HCT116 (cell line): ENCODE measurements at regions not wholly inside any gene's neighbourhood (a gene's known extent, or its start where the extent isn't known, plus 50 kb on each side); places are given as distances from the start of the nearest gene placed in this dataset.

Source experiments
- ATAC-seq: fragments of 200-7000 bp; cut with Tn5 transposase; 2 replicates; pipeline ENCODE4 v1.9.1; 2020; ENCODE audit warnings: mild to moderate bottlenecking, moderate library complexity
- BruUV-seq: library from RNA; stranded (reverse); fragments of 400-500 nt; replicated peaks from 2 replicates; lab custom pipeline; 2021; lab: Mats Ljungman, UMichigan
- CTCF ChIA-PET: fragments of 300-600 bp; sonication (Branson Sonifier 250); formaldehyde crosslinking; loops from one replicate; lab custom pipeline; 2021; ENCODE audit warnings: antibody characterized with exemption; lab: Charles Lee
- POLR2A ChIA-PET: fragments of 300-600, 350-600 bp; sonication (Branson Sonifier 250); formaldehyde crosslinking; loops from one replicate; lab custom pipeline; 2021; ENCODE audit warnings: antibody characterized with exemption; lab: Charles Lee
- RAD21 ChIA-PET, 2 experiments: fragments of 300-600 bp; sonication (Branson Sonifier 250); formaldehyde crosslinking; loops; one replicate each; lab custom pipeline; 2023; ENCODE audit warnings: low total read pairs in 2 of 2; ENCODE audit not compliant: uncharacterized antibody in 2 of 2, unreplicated experiment in 2 of 2, low non-redundant PET in 1 of 2; lab: Charles Lee
- DNase-seq: peaks from one replicate; pipeline ENCODE4 v3.0.0-alpha.2; 2010; ENCODE audit warnings: low read depth, low spot score
- H2AFZ ChIP-seq: fragments of 200-600 bp; shearing (Covaris generic), sonication (generic); 2 replicates; pipeline ENCODE4 v1.6.1; 2017; ENCODE audit warnings: low read depth, mixed run types, mixed read lengths, antibody characterized with exemption, low read length; ENCODE audit not compliant: poor library complexity, severe bottlenecking
- H3K27ac ChIP-seq: 2 replicates; pipeline ENCODE4 v1.5.1; 2012; ENCODE audit warnings: low read depth, low read length
- H3K27me3 ChIP-seq: fragments of 200-600 bp; sonication (generic); 2 replicates; pipeline ENCODE4 v1.6.1; 2016; ENCODE audit warnings: mixed run types, low read length, mixed read lengths; ENCODE audit not compliant: insufficient read depth
- H3K36me3 ChIP-seq, 2 experiments: fragments of 200-500 bp in 1 of 2; fragments of 200-600 bp in 1 of 2; sonication (Bioruptor generic) in 1 of 2; sonication (generic) in 1 of 2; 2 replicates each; pipeline versions ENCODE4 v1.5.1 to v1.6.1; 2014 to 2016; ENCODE audit warnings: low read length in 2 of 2, inconsistent platforms in 1 of 2, mixed read lengths in 1 of 2, mixed run types in 1 of 2; ENCODE audit not compliant: insufficient read depth in 2 of 2, control insufficient read depth in 1 of 2
- H3K4me1 ChIP-seq, 2 experiments: fragments of 200-600 bp in 1 of 2; sonication (generic) in 1 of 2; 2 replicates each; pipeline versions ENCODE4 v1.5.1 to v1.6.1; 2012 to 2017; ENCODE audit warnings: low read length in 2 of 2, inconsistent platforms in 1 of 2, mild to moderate bottlenecking in 1 of 2, mixed read lengths in 1 of 2, mixed run types in 1 of 2, moderate library complexity in 1 of 2; ENCODE audit not compliant: insufficient read depth in 2 of 2, control insufficient read depth in 1 of 2
- H3K4me2 ChIP-seq: fragments of 200-600 bp; sonication (generic); 2 replicates; pipeline ENCODE4 v1.6.1; 2017; ENCODE audit warnings: mixed run types, low read length, mixed read lengths
- H3K4me3 ChIP-seq, 2 experiments: fragments of 200-600 bp in 1 of 2; sonication (generic) in 1 of 2; replicated peaks in 1 of 2; 2 replicates each; pipeline ENCODE4 v1.5.1; 2011 to 2016; ENCODE audit warnings: low read length in 2 of 2, control low read depth in 1 of 2, low read depth in 1 of 2, mild to moderate bottlenecking in 1 of 2, mixed read lengths in 1 of 2, mixed run types in 1 of 2
- H3K79me2 ChIP-seq: fragments of 200-600 bp; sonication (generic); 2 replicates; pipeline ENCODE4 v1.6.1; 2017; ENCODE audit warnings: mild to moderate bottlenecking, mixed run types, low read length, moderate library complexity, mixed read lengths; ENCODE audit not compliant: insufficient read depth
- H3K9ac ChIP-seq: fragments of 200-600 bp; sonication (generic); 2 replicates; pipeline ENCODE4 v1.6.1; 2016; ENCODE audit warnings: low read length, mixed read lengths
- H3K9me2 ChIP-seq: fragments of 200-600 bp; sonication (generic), shearing (Covaris generic); 2 replicates; pipeline ENCODE4 v1.6.1; 2017; ENCODE audit warnings: mixed run types, mild to moderate bottlenecking, moderate library complexity; ENCODE audit not compliant: insufficient read depth
- H3K9me3 ChIP-seq, 2 experiments: fragments of 200-500 bp in 1 of 2; fragments of 200-600 bp in 1 of 2; sonication (Bioruptor generic) in 1 of 2; sonication (generic) in 1 of 2; 2 replicates each; pipeline ENCODE4 v1.6.1; 2014 to 2017; ENCODE audit warnings: low read length in 2 of 2, mixed read lengths in 2 of 2, inconsistent platforms in 1 of 2, low read depth in 1 of 2, mild to moderate bottlenecking in 1 of 2, mixed run types in 1 of 2, moderate library complexity in 1 of 2; ENCODE audit not compliant: control insufficient read depth in 1 of 2, insufficient read depth in 1 of 2
- H4K20me1 ChIP-seq: fragments of 200-600 bp; sonication (generic), shearing (Covaris generic); 2 replicates; pipeline ENCODE4 v1.6.1; 2017; ENCODE audit warnings: mixed run types, mild to moderate bottlenecking, moderate library complexity; ENCODE audit not compliant: insufficient read depth
- CEBPB ChIP-seq: IDR thresholded peaks from 2 replicates; pipeline ENCODE4 v1.6.1; 2012; ENCODE audit warnings: low read depth
- EZH2phosphoT487 ChIP-seq: fragments of 200-600 bp; IDR thresholded peaks from 2 replicates; pipeline ENCODE4 v1.6.1; 2018; ENCODE audit warnings: antibody characterized with exemption, borderline replicate concordance
- POLR2A ChIP-seq: IDR thresholded peaks from 2 replicates; pipeline ENCODE4 v1.7.0; 2011; ENCODE audit warnings: borderline replicate concordance; ENCODE audit not compliant: insufficient read depth, insufficient read length; ENCODE audit errors: extremely low read depth
- RAD21 ChIP-seq: IDR thresholded peaks from 2 replicates; pipeline ENCODE4 v1.6.1; 2012; ENCODE audit warnings: low read depth, mild to moderate bottlenecking
- SRF ChIP-seq: IDR thresholded peaks from 2 replicates; pipeline ENCODE4 v1.6.1; 2012; ENCODE audit warnings: low read depth
- YY1 ChIP-seq: IDR thresholded peaks from 2 replicates; pipeline ENCODE4 v1.6.1; 2011; ENCODE audit warnings: low read length, low read depth, moderate library complexity, mild to moderate bottlenecking; ENCODE audit not compliant: insufficient replicate concordance; ENCODE audit errors: extremely low read depth
- ZFX ChIP-seq: fragments of 450-650 bp; IDR thresholded peaks from 2 replicates; pipeline ENCODE4 v1.6.1; 2017
- ZNF274 ChIP-seq: fragments of 200-500 bp; sonication (Bioruptor generic); IDR thresholded peaks from 2 replicates; pipeline ENCODE4 v1.6.1; 2014; ENCODE audit warnings: mild to moderate bottlenecking, low read depth, low read length, inconsistent platforms
- intact Hi-C: fragments of 100-400 bp; cut with micrococcal nuclease; formaldehyde crosslinking; loops from 2 replicates; pipeline ENCODE4 v1.10.0; 2022
- TF ChIP-seq, protein P1 (sequence below): IDR thresholded peaks from 2 replicates; pipeline ENCODE4 v1.6.1; 2011; ENCODE audit warnings: mild to moderate bottlenecking, low read length, moderate library complexity; ENCODE audit not compliant: insufficient replicate concordance; ENCODE audit errors: extremely low read depth

DNA sequence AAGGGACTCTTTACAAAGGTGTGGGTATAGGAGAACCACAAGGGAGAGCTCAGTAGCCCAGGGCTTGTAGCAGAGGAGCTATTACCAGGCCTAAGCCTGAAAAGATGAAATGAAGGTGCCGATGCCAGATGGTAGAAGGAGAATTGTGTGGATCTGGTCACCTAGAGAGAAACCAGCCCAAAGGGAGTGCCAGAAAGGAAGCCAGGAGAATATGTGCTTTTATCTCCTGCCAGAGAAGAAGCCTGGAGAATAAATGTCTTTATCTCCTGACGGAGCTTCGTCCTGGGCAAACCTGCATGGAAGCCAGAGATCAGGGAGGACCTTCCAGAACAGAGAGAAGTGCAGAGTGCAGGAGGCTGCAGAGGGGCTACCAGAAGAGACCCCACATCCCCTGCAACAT, 142.6 kb downstream of the MED10 start:
- Histone ChIP-seq H3K27me3 (0 out of 2 replicates have a peak, but pooled peaks cover 7% of the 10 kb centered on the region), H3K79me2 (no peaks in the 10 kb centered on the region), H3K9me3 (no peaks in the 10 kb centered on the region), H2AFZ (no peak overlapping the region), H3K9ac (no peak overlapping the region), H3K4me2 (no peak overlapping the region), H3K27ac (no peak overlapping the region), H3K9me2 (no peaks in the 10 kb centered on the region), H3K36me3 (no peaks in the 10 kb centered on the region), H3K4me1 (no peaks in the 10 kb centered on the region), H3K4me3 (no peak overlapping the region), H4K20me1 (no peaks in the 10 kb centered on the region)
- intact Hi-C loops = no loop called here
- DNase-seq (no peak), ATAC-seq (no peak)
- RAD21 ChIA-PET = no interaction called here
- POLR2A ChIA-PET = no interaction called here
- TF ChIP-seq ZNF274 (no peak), RAD21 (no peak), SRF (no peak), CEBPB (no peak), EZH2phosphoT487 (no peak), ZFX (no peak), POLR2A (no peak), YY1 (no peak)
- TF ChIP-seq, protein P1, sequence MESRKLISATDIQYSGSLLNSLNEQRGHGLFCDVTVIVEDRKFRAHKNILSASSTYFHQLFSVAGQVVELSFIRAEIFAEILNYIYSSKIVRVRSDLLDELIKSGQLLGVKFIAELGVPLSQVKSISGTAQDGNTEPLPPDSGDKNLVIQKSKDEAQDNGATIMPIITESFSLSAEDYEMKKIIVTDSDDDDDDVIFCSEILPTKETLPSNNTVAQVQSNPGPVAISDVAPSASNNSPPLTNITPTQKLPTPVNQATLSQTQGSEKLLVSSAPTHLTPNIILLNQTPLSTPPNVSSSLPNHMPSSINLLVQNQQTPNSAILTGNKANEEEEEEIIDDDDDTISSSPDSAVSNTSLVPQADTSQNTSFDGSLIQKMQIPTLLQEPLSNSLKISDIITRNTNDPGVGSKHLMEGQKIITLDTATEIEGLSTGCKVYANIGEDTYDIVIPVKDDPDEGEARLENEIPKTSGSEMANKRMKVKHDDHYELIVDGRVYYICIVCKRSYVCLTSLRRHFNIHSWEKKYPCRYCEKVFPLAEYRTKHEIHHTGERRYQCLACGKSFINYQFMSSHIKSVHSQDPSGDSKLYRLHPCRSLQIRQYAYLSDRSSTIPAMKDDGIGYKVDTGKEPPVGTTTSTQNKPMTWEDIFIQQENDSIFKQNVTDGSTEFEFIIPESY = no peak
- CTCF ChIA-PET = no interaction called here
- BruUV-seq = no TSS peak
